AML-193 (cell line): ENCODE measurements at regions not wholly inside any gene's neighbourhood (a gene's known extent, or its start where the extent isn't known, plus 50 kb on each side); places are given as distances from the start of the nearest gene placed in this dataset.
"Not testable (repeated sequence)": the region's sequence is repeated elsewhere in the genome, so short reads cannot be mapped to it uniquely, and the experiment has no call there.

Experiments
- DNase-seq, 2 experiments: peaks; one replicate each; lab custom pipeline; 2025; lab: John Stamatoyannopoulos, UW

DNA sequence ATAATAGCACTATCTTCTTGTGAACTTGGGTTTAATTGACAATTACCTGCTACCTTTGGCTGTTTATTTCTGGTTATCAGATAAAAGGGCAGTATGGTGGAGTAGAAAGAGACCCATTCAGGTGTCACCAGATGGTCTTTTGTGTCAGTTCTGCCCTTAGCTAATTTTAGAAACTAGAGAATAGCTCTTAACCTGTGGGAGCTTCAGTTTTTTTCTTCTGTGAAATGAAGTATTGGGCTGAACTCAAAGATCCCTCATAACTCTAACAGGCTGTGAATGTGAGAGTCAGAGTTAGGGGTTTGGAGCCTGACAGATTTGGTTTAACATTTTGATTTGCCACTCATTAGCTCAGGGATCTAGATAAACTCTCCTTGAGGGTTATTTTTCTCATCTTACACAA is 335.2 kb downstream of the PPP1R2C start:
- no peak for DNase-seq

GRCh38 chrX:42437211-42437610 is 340.8 kb downstream of the PPP1R2C start:
- no peak for DNase-seq

GRCh38 chrX:42434458-42435166 is 343.4 kb downstream of the PPP1R2C start:
- DNase-seq: no peak

DNA sequence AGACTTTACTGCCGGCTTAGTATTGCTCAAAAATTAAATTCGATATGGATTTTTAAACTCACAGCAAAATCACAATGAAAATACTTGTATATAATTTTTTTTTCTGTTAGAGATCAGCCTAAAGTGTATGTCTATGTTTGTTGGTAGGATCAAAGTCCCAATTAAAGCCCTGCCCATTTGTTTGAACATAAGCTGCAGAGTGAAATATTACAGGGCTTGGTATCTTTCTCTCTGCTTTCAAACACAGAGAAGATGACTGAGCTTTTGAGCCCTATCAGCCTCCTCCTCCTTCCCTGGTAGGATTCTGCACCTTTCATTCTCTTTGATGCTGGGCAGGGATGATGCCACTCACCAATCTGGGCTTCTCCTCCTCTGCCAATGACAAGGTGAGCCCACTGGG is 345.4 kb downstream of the PPP1R2C start:
- DNase-seq: no peak

GRCh38 chrX:42422961-42423360 is 355.0 kb downstream of the PPP1R2C start:
- DNase-seq: no peak

DNA sequence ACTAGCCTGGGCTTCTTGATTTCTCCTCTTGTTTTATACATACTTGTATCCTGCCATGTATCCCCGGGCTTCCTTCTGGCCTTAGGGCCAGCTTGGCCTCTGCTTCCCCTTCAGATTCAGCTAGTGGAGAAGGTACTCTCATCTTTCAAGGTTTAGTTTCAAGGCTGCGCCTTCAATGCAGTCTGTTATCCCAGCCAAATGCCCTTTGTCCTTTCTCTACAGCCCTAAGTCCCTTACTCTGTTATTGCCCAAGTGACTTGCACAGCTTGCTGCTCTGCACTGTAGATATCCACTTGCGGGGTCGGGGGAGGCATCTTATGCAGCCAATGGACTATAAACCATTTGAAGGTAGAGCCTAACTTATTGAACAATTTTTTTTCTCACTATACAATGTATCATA is 357.5 kb downstream of the PPP1R2C start:
- no peak for DNase-seq

- no peak for DNase-seq
Measured at GRCh38 chrX:42415636-42416035, 362.3 kb downstream of the PPP1R2C start.

- no peak for DNase-seq
Measured at GRCh38 chrX:42414057-42414456, 363.9 kb downstream of the PPP1R2C start.

GRCh38 chrX:42399632-42400024 is 378.3 kb downstream of the PPP1R2C start:
- no peak for DNase-seq

GRCh38 chrX:42398967-42399631 is 378.9 kb downstream of the PPP1R2C start:
- no peak for DNase-seq

- DNase-seq: no peak
Measured at GRCh38 chrX:42396136-42396535, 381.8 kb downstream of the PPP1R2C start.

- no peak for DNase-seq
Measured at GRCh38 chrX:42392846-42393245, 385.1 kb downstream of the PPP1R2C start.

DNA sequence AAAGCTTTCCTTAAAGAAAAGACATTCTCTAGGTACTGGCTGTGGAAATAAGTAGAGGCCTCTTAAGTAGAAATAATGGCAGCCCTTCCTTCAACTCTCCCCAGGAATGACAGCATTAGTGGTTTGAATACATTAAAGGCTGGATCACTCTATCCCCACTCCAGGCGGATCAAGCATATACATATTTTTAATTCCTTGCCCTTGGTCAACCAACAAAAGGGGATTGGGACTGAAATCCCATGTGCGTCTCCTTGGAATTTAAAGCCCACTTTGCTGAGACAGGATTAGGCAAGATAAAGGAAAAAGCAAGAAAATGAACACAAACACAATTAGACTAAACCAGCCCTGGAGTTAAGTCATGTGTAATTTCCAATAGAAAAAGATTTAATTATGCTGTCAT is 391.3 kb downstream of the PPP1R2C start:
- DNase-seq: no peak

DNA sequence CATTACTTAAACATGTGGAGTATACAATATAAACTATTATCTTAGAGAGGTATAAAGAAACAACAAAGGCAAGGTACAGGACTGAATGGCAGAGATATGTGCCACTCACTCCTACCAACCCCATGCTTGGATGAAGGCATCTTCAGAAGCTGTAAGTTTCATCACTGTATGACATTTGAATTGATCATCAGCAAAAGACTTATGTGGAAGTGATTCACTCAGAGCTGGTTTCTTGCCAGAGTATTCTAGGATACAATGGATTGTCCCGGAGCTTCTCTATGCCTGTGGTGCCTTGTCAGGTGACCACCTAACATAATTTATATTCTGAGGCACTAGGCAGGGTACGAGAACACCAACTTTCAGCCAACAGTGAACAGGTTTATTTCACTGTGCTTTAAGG is 392.2 kb downstream of the PPP1R2C start:
- no peak for DNase-seq

DNA sequence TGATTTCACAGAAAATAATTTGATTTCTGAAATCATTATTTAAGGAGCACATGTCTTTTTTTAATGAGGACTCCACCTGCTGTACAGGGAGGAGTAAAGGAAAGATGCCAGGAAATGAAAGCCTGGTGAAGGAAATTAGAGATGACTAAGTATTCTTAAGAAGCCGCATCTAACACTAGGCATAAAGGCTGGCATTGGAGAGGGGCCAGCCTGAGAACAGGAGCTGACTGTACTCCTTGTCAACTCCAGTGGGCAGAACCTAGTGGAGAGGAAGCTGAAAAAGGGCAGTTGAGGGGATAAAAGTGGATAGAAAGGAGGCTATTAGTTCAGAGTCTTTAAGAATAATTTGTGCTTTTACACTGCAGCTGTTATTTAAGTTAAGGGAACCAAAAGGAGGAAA is 393.0 kb downstream of the PPP1R2C start:
- DNase-seq: no peak

DNA sequence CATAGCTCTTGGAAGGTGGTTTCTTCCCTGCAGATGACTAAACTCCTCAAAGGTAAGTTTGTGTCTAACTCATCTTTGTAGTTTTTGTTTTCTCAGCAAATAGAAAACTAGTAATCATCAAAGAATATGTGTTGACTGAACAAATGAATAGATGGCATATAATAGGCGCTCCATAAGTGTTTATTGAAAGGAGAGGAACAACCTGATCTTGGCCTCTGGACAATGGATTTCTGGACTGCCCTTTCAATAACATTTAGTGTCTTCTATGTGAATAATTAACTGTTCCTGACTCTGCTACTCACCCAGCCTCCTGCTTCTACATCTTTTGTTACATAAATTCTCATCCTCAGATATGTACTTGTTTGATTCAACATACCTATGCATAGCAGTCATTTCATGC is 399.1 kb downstream of the PPP1R2C start:
- DNase-seq: no peak

DNA sequence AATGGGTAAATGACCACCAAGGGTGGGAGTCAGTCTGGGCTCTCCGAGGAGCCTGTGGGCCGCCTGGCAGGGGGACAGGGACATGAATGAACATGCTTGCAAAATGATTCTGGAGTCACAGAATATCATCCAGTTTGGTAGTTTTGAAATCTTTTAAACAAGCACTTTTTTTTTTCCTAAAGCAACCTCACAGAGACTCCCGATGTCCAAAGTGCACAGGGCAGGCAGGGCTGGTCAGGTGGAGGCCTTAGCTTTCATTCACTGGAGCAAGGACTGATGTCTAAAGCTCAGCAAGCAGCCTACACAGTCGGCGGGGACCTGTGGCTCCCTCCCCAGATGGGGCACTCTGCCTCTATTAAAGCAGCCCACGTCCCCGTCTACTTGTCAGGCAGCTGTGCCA is 402.9 kb downstream of the PPP1R2C start:
- no peak for DNase-seq

GRCh38 chrX:42366181-42366580 is 411.8 kb downstream of the PPP1R2C start:
- no peak for DNase-seq

DNA sequence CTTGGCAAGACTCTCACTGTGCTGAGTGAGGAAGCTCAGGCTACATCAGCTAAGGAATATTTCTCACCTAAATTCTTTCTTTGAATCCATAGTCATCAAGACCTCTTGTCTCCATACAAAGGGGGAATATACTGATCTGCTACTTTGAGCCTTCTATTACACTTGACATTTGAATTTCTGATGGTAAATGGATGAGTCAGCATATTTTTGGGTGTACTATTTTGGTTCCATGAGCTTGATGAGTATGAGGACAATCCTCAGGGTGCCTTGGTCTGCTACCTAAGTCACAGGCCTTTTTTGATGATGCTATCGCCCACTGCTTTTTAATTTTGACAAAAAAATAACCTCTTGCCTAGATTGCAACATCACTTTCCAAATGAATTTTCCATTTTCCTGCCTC is 415.7 kb downstream of the PPP1R2C start:
- DNase-seq: no peak

DNA sequence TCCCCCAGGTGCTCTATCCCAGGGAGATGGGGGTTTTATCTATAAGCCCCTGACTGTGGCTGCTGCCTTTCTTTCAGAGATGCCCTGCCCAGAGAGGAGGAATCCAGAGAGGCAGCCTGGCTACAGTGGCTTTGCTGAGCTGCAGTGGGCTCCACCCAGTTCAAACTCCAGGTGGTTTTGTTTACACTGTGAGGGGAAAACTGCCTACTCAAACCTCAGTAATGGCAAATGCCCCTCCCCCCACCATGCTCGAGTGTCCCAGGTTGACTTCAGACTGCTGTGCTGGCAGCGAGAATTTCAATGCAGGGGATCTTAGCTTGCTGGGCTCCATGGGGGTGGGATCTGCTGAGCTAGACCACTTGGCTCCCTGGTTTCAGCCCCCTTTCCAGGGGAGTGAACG is 419.6 kb upstream of the CASK start:
- DNase-seq: not testable (repeated sequence)
